CD1c-positive myeloid dendritic cell (primary cell): ENCODE measurements at regions not wholly inside any gene's neighbourhood (a gene's known extent, or its start where the extent isn't known, plus 50 kb on each side); places are given as distances from the start of the nearest gene placed in this dataset.

Experiments used
- DNase-seq: peaks from one replicate; pipeline ENCODE4 v3.0.0-alpha.2; 2016; ENCODE audit errors: extremely low spot score

DNA sequence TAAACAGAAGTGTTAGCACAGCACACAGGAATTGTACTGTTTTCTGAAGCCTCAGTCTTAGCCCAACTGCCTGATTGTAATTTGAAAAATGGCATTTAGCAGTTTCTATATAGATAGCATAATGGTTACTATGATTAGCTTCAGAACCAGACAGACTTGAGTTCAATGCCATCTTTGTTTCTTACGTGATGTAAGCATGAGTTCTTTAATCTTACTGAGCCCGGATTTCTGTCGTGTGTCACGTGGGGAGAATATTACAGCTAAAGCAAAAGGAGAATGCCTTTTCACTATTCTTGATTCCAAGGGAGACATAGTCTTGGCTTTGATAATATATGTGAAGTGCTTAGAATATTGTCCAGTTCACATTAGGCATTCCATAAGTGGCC, 407.3 kb downstream of the STIM2 start:
- DNase-seq, result no peak

DNA sequence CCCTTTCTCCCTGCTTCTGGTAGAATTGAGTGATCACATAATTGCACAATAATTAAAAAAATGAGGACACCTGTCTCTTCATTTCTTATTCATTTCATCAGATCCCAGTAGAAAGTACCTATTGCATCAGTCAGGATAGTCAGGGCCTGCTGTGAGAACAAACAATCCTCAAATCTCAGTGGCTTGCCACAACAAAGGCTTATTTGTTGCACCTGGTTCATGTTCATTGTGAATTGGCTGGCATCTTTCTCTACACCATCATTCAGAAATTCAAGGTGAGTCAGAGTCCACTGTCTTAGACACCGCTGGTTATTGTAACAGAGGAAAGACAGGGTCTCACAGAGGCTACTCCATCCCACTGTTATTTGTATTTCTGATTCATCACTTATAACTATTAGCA, 409.8 kb downstream of the STIM2 start:
- DNase-seq, result no peak

DNA sequence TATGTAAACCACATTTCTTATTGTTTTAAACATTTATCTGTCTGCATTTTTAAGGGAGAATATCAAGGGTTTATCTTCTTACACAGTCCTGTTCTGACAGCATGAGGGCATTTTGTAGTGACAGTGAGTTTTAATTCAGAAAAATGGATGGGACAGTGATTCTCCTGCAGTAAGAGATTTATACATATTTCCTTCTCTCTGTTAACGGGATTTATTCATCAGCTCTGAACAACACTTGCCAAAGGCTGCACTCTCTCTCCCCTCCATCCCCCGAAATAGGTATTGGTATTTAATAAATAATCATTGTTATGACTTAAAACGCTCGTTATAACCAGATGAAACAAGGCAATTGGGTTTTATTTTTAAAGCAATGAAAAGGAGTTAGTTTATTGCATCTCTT, 410.9 kb downstream of the STIM2 start:
- no peak for DNase-seq

DNA sequence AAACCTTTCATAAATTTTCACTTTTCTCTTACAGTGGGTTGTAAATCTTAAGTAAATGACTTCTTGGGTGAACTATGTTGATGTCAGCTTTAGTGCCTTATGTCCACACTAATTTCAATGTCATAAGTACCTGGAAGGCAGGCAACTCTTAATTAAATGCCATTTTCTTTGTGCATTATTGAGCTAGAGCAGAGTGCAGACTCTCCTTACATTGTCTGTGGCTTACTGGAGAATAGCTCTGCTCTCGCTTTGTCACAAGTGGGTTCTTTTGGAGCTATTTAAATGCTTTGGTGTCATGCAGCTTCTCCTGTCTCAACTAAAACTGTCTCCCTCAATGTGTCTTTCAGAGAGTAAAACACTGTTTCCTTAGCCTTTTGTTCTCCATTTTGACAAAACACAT, 411.6 kb downstream of the STIM2 start:
- DNase-seq, result no peak

DNA sequence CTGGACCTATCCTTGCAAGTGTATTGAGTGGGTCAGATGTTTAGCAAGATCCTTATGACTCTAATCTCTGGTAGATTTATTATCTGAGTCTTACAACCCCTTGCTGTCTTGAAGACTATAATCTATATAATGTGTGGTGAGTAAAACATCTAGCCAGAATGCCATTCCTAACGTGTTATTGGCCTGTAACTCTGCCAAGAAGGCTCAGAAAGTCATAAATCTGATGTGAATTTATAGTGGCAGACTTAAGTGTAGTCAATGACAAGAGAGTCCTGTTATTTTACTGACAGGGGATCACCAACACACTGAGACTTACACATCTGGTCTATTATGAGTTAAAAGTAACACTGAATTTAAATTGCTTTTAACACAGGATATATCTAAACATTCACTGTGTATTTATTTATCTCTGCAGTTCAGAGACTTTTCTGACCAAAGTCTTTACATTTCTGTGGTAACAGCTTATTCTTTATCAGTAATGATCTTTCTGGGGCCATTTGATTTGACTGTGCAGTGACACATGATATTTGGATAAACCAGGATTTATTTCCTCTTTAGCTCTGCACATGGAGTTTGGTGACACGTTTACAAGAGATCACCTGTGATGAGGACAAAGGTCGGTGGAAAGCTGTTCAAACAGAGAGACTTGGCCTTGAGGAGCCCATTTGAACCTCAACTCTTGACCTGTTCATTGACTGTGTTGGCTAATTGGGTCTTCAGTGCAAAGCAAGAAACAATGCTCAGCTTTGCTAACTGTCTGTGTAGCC, 415.8 kb downstream of the STIM2 start:
- no peak for DNase-seq

DNA sequence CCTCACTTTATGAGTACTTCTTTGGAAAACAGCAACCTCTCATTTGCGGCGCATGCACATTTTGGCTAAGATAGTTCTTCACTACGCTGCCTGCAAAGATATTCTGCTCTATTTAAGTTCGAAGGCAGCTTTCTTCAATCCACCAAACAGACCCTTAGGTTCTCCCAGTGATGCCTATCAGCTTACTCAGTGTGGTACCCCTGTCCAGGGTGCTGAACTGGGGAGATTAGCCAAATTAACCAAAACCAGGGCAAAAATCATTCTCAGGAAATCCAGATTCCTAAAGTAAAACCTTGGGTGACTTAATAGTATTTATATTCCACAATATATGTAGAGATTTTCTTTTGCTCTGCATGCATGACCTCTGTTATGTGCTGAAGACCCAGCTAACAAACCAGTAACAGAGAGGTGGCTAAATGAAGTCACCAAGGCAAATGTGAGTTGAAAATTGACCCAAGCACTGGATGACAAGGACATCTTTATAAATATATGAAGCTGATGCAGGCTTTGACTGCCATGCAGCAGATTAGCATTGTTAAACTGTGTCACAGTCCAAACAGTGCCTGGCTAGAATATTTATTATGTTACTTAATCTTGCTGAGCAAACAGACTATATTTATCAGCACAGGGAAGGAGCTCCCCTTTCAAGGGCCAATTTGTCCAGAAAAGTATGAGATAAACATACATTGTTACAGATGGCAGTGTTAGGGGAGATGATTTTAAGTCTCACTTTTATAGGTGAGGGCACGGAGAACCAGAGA, 418.2 kb downstream of the STIM2 start:
- peak; percentile 1 for DNase-seq

DNA sequence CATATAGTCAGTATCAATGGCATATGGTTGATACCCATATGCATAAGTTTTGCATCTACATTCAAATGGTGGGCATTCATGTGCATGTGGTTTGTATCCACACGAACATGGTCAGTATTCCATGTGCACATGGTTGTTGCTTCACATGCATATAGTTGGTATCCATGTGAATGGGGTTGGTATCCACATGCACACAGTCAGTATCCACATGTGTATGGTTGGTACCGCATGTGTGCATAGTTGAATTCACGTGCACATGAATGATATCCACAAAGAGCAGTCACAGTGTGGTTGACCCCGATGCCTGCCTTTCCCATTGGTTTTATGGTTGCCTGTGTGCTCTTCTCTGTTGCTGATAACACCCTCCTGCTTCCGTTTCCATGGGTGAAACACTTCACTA, 427.9 kb downstream of the STIM2 start:
- no peak for DNase-seq

DNA sequence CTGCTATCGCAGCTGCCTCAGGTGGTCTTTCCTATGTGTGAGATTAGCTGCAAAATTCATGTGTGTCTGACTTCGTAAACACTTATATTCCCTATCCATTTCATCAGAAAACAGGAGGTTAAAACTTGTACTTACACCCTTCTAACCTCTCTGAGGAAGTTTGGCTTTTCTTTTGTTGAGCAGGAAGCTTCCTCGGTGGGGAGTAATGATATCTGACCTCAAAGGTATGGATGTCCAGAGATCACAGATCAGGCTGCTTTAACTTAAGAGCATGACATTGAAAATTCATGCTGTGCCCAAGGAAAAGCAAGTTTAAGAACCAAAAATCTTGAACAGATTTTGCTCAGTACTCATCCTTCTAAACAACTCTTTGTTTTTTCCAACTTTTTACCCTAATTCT, 429.1 kb downstream of the STIM2 start:
- DNase-seq, result no peak

DNA sequence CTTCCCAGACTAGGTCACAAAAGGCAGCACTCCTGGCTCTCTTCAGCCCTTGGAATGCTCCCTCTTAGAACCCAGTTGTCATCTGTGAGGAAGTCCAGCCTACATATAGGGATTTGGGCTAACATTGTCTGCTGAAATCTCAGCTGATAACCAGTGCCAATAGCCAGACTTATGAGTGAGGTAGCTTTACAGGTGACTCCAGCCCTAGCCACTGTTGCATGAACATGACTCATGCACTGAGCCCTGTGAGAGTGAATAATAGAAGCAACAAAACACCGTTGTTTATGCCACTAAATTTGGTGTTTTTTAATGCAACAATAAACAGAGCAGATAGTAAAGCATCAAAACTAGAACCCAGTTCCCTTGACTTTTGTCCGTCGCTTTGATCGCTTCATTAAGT, 433.2 kb downstream of the STIM2 start:
- DNase-seq, result no peak

DNA sequence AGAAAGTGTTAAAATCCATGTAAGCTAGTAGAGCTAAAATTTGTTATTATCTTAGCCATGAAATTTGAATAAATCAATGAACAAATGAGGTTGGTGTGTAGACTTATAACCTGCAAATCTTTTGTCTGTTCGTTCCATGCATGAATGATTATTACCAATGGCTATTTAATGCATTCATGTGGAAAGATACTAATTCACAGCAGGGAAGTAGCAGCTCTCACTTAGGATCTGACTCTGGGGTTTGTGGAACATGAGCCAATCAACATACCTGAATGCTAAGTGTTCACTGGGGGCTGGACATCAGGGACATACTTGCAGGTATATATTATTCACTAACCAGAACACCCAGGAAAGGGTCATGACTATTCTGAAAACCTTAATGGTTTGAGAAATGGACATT, 444.1 kb downstream of the STIM2 start:
- DNase-seq, result no peak

DNA sequence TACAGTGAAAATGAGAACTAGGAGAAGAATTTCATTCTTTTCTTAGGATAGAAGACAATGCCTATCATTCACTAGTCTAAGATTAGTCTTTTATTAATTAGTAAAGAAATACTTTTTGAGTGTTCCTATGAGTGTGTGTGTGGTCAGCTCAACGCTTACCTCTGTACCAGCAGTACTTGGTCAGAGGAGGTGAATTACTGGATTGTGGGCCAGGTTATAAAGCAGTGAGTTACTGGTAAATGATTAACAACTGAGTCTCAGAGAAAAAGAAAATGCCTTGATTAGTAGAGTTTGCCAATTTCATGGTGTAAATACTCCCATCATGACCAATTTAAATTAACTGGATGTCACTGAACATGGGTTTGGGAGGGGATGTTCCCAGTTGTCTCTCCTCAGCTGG, 444.6 kb downstream of the STIM2 start:
- no peak for DNase-seq

DNA sequence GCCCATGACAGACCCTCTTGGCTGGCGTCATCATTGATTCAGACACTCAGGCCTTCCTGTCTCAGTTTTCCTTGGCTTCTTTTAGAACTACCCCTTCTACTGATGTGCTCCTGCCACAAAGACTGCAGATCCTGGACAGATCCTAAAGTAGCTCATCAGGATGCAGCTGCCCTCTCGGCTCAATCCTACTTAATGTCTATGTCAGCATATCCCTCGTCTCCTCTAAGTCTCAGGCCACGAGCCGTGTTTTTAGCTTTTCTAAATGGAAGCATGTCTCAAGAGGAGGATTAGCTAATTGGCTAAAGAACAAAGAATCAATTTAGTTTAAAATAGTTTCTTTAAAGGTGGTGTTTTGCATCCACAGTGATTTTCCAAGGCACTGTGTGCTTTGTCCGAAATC, 447.7 kb downstream of the STIM2 start:
- DNase-seq, result no peak

DNA sequence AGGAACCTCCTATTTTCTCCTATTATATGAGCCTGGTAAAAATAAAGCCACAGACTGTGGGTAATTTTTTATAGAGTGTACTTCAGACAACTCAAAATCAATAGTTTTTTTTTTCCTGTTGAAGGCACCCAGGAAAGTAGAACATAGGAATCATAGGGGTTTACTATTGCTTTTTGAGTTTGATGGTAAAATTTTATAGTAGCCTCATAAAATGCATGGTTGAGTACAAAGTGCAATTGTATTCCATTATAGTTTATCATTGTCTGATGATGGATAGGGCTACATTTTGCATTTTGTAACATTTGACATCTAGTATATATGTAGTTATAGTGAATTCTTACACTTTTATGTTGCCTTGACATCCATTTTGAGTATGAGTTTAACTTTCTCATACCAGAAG, 455.0 kb downstream of the STIM2 start:
- no peak for DNase-seq

DNA sequence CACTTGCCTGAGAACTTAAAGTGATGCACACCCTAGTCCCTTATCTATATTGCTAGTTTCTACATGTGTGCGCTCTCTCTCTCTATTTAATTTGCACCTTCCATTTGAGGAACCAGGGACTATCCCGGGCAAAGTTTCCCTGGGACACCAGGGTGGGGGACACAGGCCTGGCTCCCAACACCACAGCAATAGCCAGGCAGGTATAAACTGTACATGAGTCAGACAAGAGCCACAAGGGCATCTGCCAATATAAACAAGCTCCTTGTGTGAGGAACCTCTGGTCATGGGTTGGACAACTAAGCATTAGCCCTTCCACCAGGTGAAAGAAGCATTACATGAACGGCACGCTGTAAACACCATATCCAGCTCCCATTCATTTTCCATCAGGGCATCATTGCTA, 455.5 kb downstream of the STIM2 start:
- DNase-seq, result no peak

DNA sequence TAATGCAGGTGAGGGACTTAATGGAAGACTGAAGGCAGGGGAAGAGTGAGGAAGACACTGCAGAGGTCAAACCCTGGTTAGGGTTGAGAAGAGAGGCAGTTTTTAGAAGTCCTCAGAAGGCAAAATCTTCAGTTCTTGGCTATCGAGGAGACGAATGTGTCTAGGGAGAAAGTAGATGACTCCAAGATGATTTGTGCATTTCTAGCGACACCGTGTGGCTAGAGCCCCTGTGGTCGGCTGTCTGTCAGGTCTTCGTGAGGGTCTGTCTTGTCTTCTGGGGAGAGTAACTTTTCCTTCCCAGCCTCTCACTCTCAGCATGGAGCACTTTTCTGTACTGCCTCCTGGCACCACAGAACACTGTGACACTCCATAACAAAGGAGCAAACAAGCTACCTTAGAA, 458.1 kb downstream of the STIM2 start:
- DNase-seq, result no peak

DNA sequence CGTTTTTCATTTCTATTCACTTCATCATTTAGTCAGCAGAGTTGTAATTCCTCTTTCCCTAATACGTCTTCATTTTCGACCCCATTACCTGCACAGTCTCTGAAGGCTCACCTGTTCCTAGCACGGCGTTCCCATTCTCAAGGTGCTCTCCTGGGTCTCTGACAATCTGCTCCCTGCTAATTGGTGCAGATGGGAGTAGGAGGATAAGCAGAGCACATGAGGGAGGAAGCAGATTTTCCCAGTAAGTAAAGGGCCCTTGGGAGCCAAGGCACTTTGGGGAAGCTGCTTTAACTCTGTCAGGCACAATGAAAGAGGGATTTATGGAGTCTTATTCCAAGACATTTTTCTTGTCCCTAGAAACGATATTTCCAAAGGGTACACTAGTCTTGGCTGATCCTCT, 466.4 kb downstream of the STIM2 start:
- no peak for DNase-seq

DNA sequence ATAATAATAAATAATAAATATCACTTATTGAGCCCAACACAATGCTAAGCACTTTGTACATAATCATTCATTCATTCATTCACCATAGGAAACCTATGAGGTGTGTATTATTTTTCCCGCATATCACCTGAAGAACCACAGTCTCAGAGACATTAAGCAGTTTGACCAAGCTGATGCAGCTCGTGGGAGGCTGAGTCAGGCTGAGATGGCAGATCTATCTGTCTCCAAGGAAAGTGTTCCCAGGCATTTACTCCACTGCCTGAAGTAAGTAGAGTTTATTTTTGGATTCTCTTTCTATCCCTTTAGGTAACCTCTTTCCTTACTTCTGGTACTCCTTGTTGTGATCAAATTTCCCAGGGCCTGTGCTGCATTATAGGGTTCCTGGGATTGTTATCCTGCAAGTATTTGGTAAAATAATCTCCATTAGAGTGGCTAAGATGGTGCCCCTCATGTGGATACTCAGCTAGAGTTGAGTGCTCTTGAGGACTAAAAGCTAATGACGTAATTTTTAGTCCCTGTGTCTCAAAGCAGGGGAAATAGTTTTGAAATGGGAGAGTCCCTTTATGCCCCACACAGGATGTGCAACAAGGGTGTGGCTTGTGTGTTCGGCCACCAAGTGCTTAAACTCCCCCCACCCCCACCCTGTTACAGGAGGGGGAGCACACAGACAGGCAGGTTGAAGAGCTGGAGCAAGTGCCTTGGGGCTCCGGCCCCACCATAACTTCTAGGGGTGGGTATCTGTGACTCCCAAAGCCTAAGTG, 467.0 kb downstream of the STIM2 start:
- DNase-seq, result no peak

DNA sequence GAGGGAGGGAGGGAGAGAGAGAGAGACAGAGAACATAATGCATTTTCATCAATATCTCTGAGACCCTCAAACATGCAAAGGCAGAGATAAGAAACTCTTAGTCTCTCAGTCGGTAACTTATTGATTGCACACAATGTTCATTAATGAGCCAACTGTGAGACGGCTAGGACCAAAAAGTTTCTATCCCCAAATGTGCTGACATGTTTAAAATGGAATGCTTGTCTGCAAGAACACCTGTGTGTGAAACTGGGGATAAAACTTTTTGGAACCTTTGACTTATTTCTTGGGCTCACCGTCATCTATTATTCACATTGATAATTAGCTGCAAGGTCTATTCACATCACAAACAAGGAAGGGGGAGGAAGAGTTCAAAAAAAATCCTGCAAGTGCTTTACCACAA, 477.9 kb downstream of the STIM2 start:
- no peak for DNase-seq

DNA sequence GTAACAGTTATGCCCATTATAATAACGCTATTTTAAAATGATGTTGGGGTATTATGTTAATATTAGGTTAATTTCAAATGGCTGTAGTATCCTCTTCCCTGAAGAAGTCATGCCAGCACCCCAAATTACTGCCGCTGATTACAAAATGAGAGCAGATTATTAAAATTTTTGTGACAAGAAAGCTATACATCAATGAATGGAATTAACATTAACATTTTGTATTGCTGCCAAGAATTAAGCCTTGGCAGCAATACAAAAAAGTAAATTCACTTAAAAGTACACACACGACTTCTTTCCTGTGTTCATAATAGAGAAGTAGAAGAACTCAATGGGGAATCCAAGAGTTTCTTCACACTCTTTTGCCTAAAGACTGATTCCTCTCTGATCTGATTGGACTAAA, 482.8 kb downstream of the STIM2 start:
- DNase-seq, result no peak

DNA sequence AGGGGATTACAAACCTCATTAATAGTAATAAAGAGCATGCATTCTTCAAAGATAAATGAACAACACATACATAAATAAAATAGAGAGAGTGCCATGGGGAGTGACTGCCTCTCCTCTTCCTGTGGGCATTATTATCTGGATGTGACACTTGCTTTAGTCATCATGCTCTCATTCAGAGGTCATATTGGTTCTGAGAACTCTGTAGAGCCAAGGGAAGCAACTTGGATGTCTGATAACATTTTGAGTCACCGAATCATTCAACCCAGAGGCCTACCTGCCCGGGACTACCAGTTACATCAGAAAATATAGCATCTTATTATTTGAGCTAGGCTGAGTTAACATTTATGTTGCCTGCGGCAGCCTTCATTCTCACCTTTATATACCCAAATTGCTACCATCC, 489.5 kb downstream of the STIM2 start:
- no peak for DNase-seq

DNA sequence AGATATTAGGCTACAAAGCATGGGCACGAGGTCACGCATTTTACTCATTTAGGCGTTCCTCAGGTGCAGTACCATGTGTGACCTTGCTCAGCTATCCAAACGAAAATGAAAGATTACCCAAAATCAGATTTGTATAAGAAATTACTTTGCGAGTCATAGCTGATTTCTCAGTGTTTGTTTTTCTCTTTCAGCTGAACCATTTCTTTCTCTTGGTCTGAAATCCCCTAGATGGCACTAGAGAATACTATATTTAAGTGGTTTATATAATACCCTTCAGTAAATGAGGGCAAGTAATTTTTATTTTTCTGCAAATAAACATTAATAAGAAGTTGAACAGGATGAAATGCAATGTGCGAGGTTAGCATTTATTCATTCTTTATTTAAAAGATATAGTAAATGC, 496.6 kb downstream of the STIM2 start:
- DNase-seq, result no peak

DNA sequence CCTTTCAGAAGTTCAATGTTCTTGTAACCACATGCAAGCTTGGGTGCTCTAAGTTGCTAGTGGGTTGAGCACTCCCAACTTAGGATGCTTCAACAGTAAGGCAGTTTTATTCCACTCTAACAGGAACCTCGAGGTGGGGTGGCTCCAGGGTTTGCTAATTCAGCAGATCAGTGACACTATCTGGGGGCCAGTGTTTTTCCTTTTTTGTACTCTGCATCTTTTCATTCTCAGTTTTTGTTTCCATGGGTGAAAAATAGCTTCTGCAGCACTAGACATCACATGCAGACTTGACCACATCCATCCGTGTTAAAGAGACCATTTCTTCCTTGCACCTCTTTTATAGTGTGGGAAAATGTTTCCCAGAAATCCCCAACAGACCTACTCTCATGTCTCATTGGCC, 497.6 kb downstream of the STIM2 start:
- no peak for DNase-seq

DNA sequence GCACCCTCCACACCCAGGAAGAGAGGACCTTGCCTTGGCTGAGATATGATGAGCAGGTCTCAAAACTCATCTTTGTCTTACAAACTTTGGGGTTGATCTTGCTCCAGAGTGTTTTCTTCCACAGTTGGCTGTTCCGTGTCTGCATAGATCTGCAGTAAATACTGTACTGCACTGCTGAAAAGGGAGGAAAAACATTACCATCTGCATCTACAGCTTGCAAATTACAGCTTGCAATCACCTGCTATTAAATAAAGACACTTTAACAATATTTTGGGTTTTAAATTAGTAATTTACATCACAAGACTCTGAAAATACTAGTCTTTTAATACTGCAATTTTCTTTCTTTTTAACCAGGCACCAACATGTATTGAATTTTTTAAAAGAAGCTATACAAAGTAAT, 499.5 kb downstream of the STIM2 start:
- no peak for DNase-seq
